ENCODE measurements at regions not wholly inside any gene's neighbourhood (a gene's known extent, or its start where the extent isn't known, plus 50 kb on each side); places are given as distances from the start of the nearest gene placed in this dataset.

DNA sequence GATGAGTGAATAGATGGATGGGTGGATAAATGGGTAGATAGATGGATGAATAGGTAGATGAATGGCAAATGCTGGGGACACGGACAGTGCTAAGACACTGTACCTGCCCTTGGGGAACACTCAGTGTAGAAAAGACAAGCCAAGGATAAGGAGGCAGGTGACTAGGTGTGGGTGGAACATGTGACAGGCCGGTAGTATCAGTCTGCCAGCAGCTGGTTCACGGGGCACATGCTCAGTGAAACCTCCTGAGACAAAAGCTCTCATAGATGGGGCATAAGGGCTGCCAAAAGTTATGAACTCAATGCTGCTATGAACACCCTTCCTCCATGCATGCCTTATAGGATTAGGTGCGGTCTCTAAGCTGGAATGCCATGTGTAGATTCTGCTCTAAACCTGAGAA lies 71.0 kb downstream of the C5orf15 start:
- Histone ChIP-seq H3K36me3 (ENCODE audit: control insufficient read depth in 2 of 2, extremely low read depth in 1 of 2, insufficient read depth in 2 of 2, low read length in 2 of 2) (no peaks in the 10 kb centered on the region), H3K9me3 (ENCODE audit: control insufficient read depth, low read depth, low read length) (no peaks in the 10 kb centered on the region), H3K4me3 (ENCODE audit: control insufficient read depth in 2 of 3, extremely low read depth in 1 of 3, insufficient read depth in 2 of 3, low read depth in 1 of 3, low read length in 3 of 3) (no peak overlapping the region), H2AFZ (ENCODE audit: control insufficient read depth, low read length) (no peak overlapping the region), H3K4me2 (ENCODE audit: control insufficient read depth, extremely low read depth, insufficient read depth, low read depth, low read length) (no peak overlapping the region), H3K27me3 (ENCODE audit: control insufficient read depth, extremely low read depth, insufficient read depth, low read length) (peaks cover under 1% of the 10 kb centered on the region), H3K9me1 (ENCODE audit: control insufficient read depth, extremely low read depth, insufficient read depth, low read length) (no peaks in the 10 kb centered on the region), H4K20me1 (ENCODE audit: control insufficient read depth, extremely low read depth, insufficient read depth, low read length) (no peaks in the 10 kb centered on the region), H3K4me1 (ENCODE audit: control insufficient read depth, extremely low read depth, insufficient read depth, low read length) (peaks cover 8% of the 10 kb centered on the region), H3K9ac (ENCODE audit: control insufficient read depth, extremely low read depth, insufficient read depth, low read length) (no peak overlapping the region), H3K79me2 (ENCODE audit: control insufficient read depth, insufficient read depth, low read length) (no peaks in the 10 kb centered on the region), H3K27ac (ENCODE audit: control insufficient read depth, insufficient read depth, low read length) (no peak overlapping the region)
- dilution Hi-C loops (cut with MboI; ENCODE audit: extremely low pct_ligation_motif_present, low sequenced_read_pairs): no loop called here
- FAIRE-seq (no peak), DNase-seq (ENCODE audit: low read depth, low spot score) (no peak)
- TF ChIP-seq CTCF (optimal IDR thresholded peaks at IDR 0.05 in 1 of 3, IDR thresholded peaks at IDR 0.05 in 1 of 3, conservative IDR thresholded peaks at IDR 0.05 in 1 of 3; ENCODE audit: extremely low read depth in 1 of 3, insufficient read depth in 2 of 3, low read length in 3 of 3) (no peak), EZH2 (IDR thresholded peaks at IDR 0.05; ENCODE audit: low read length) (no peak)

DNA sequence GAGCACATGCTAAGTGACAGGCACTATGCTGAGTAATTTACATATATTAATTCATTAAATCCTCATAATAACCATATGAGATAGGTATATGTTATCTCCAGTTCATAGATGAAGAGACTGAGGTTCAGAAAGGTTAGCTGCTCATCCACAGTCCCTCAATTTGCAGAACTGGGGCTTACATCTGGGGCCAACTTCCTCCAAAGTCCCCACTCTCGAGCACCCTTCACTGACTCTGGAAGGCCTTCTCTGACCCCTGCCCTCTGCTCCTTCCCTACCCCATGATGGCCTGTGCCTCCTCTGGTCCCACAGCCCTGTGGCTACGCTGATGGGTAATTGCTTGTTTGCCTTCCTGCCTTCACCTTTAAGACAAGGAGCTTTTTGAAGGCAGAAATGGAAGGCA lies 71.6 kb downstream of the C5orf15 start:
- Histone ChIP-seq H3K36me3 (ENCODE audit: control insufficient read depth in 2 of 2, extremely low read depth in 1 of 2, insufficient read depth in 2 of 2, low read length in 2 of 2) (no peaks in the 10 kb centered on the region), H3K27ac (ENCODE audit: control insufficient read depth, insufficient read depth, low read length) (no peak overlapping the region), H3K9me3 (ENCODE audit: control insufficient read depth, low read depth, low read length) (no peaks in the 10 kb centered on the region), H3K79me2 (ENCODE audit: control insufficient read depth, insufficient read depth, low read length) (no peaks in the 10 kb centered on the region), H2AFZ (ENCODE audit: control insufficient read depth, low read length) (no peak overlapping the region), H3K27me3 (ENCODE audit: control insufficient read depth, extremely low read depth, insufficient read depth, low read length) (no peaks in the 10 kb centered on the region), H3K4me2 (ENCODE audit: control insufficient read depth, extremely low read depth, insufficient read depth, low read depth, low read length) (no peak overlapping the region), H4K20me1 (ENCODE audit: control insufficient read depth, extremely low read depth, insufficient read depth, low read length) (no peaks in the 10 kb centered on the region), H3K4me3 (ENCODE audit: control insufficient read depth in 2 of 3, extremely low read depth in 1 of 3, insufficient read depth in 2 of 3, low read depth in 1 of 3, low read length in 3 of 3) (no peak overlapping the region), H3K9me1 (ENCODE audit: control insufficient read depth, extremely low read depth, insufficient read depth, low read length) (no peaks in the 10 kb centered on the region), H3K9ac (ENCODE audit: control insufficient read depth, extremely low read depth, insufficient read depth, low read length) (no peak overlapping the region), H3K4me1 (ENCODE audit: control insufficient read depth, extremely low read depth, insufficient read depth, low read length) (peaks cover 8% of the 10 kb centered on the region)
- TF ChIP-seq EZH2 (IDR thresholded peaks at IDR 0.05; ENCODE audit: low read length): no peak
- TF ChIP-seq CTCF (optimal IDR thresholded peaks at IDR 0.05 in 1 of 3, IDR thresholded peaks at IDR 0.05 in 1 of 3, conservative IDR thresholded peaks at IDR 0.05 in 1 of 3; ENCODE audit: extremely low read depth in 1 of 3, insufficient read depth in 2 of 3, low read length in 3 of 3): no peak
- dilution Hi-C loops (cut with MboI; ENCODE audit: extremely low pct_ligation_motif_present, low sequenced_read_pairs): no loop called here
- DNase-seq (ENCODE audit: low read depth, low spot score) (no peak), FAIRE-seq (no peak)
